ENCODE measurements at regions not wholly inside any gene's neighbourhood (a gene's known extent, or its start where the extent isn't known, plus 50 kb on each side); places are given as distances from the start of the nearest gene placed in this dataset.

DNA sequence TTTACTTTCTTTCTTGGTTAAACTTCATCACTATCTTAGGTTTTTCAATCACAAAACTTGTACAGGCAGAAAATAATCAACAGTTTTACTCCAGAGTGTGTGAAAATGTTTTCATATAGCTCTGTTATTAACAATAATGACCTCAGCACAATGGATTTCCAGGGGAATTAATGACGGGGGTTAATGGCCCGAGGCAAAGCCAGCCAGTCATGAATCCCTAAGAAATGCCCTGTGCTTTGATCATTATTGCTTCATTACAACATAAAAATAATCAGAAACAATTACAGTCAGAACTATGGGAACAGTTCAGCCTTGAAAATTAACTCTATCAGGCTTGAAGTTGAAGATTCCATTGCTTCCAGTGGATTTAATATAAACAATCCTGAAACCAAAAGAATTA, 875.4 kb downstream of the ROBO2 start:
- TF ChIP-seq CTCF (conservative IDR thresholded peaks at IDR 0.05): no peak
- H3K27ac ChIP-seq (ENCODE audit: insufficient read length, low read depth, low read length): no peak overlapping the region
- no peak overlapping the region for H3K4ac ChIP-seq (ENCODE audit: low read depth, low read length)
- H3K79me1 ChIP-seq (ENCODE audit: insufficient read depth, low read depth, low read length, poor library complexity, severe bottlenecking): no peaks in the 10 kb centered on the region
- H2BK5ac ChIP-seq (ENCODE audit: insufficient read length, low read length): no peak overlapping the region
- Mint-ChIP-seq H3K36me3 (ENCODE audit: insufficient read depth in 1 of 3, low read depth in 3 of 3) (peaks cover 9 to 19% (median 12%) of the 10 kb centered on the region in 3 experiments), H3K9me3 (peaks cover 16 to 17% of the 10 kb centered on the region in 2 experiments), H3K27me3 (ENCODE audit: low read depth) (no peaks in the 10 kb centered on the region), H3K4me3 (no peak overlapping the region), H3K27ac (no peak overlapping the region; a peak in 1 of 7 replicates), H3K4me1 (peaks cover 15 to 18% of the 10 kb centered on the region in 2 experiments)
- no peak overlapping the region for H2BK15ac ChIP-seq (ENCODE audit: low read depth, low read length)
- no peak overlapping the region for H3K18ac ChIP-seq (ENCODE audit: insufficient read length, low read depth, low read length)
- H4K20me1 ChIP-seq (ENCODE audit: control insufficient read depth, insufficient read depth, insufficient read length): no peaks in the 10 kb centered on the region
- H3K79me2 ChIP-seq (ENCODE audit: insufficient read depth, low read length): no peaks in the 10 kb centered on the region
- no peak overlapping the region for H2BK12ac ChIP-seq (ENCODE audit: insufficient read length, low read depth, low read length)
- H3K56ac ChIP-seq (ENCODE audit: insufficient read length, low read depth, low read length): no peak overlapping the region
- H2AK5ac ChIP-seq (ENCODE audit: insufficient read length, low read length): no peak overlapping the region
- no peak overlapping the region for H4K91ac ChIP-seq (ENCODE audit: insufficient read length, low read depth, low read length)
- no peak overlapping the region for H4K8ac ChIP-seq (replicated peaks; ENCODE audit: insufficient read length, low read depth, low read length)
- H3K14ac ChIP-seq (ENCODE audit: insufficient read depth, low read length): no peak overlapping the region
- H3K4me2 ChIP-seq (ENCODE audit: insufficient read depth, insufficient read length, low read length): no peak overlapping the region
- no peak overlapping the region for H2BK20ac ChIP-seq (ENCODE audit: low read depth, low read length, poor library complexity, severe bottlenecking)
- no peaks in the 10 kb centered on the region for H3K4me1 ChIP-seq (ENCODE audit: insufficient read depth, low read length)
- H2BK120ac ChIP-seq (ENCODE audit: low read depth, low read length, poor library complexity, severe bottlenecking): no peak overlapping the region
- no peak for DNase-seq
- WGBS (ENCODE audit: extremely low coverage, insufficient read length, low lambda C conversion rate): no CpG with 5 or more reads among the region's 2 CpGs
- no peaks in the 10 kb centered on the region for H3K27me3 ChIP-seq (ENCODE audit: insufficient read depth, low read length)
- no peak overlapping the region for H3K23ac ChIP-seq (ENCODE audit: insufficient read length, low read depth, low read length)
- peaks cover 12% of the 10 kb centered on the region for H3K9me3 ChIP-seq (ENCODE audit: control insufficient read depth, low read depth, low read length)
- no peak overlapping the region for H3T11ph ChIP-seq (ENCODE audit: low read length)
- H4K5ac ChIP-seq (ENCODE audit: insufficient read length, low read depth, low read length): no peak overlapping the region
- no peak overlapping the region for H3K9ac ChIP-seq (ENCODE audit: extremely low read depth, insufficient read length, low read length)
- H3K23me2 ChIP-seq (ENCODE audit: insufficient read length, low read depth, low read length, poor library complexity, severe bottlenecking): no peaks in the 10 kb centered on the region
- H2AFZ ChIP-seq (ENCODE audit: low read length): no peak overlapping the region
